ENCODE measurements at regions not wholly inside any gene's neighbourhood (a gene's known extent, or its start where the extent isn't known, plus 50 kb on each side); places are given as distances from the start of the nearest gene placed in this dataset.

DNA sequence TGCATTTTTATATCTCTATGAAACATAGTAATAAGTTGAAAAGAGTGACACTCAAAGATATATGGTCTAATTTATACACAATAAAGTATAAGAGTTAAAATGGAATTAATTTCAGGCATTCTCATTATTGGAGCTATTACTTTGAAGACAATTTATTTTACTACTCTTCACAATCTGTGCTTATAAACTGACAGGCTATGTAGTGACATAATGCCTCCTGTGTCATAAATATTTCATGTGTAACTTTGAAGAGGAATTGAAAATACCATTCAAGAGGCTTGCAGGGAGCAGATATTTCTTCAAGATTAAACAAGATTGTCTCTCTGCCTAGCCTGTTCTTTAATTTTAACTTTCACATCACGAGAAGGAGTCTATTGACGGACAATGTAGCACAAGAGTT lies 1881.5 kb upstream of the PCDH20 start:
- H3K36me3 ChIP-seq (ENCODE audit: low read length) = no peaks in the 10 kb centered on the region
- no peaks in the 10 kb centered on the region for H3F3A ChIP-seq (ENCODE audit: insufficient read depth)
- H3K9me3 ChIP-seq (ENCODE audit: insufficient read depth, low read length) = no peaks in the 10 kb centered on the region
- H3K27me3 ChIP-seq (ENCODE audit: low read length) = no peaks in the 10 kb centered on the region
- H3K9me2 ChIP-seq (replicated peaks; ENCODE audit: insufficient read depth, low read length) = no peaks in the 10 kb centered on the region
- no peak for TF ChIP-seq EZH2phosphoT487 (conservative IDR thresholded peaks at IDR 0.05; ENCODE audit: low read length)
- TF ChIP-seq, protein P1, sequence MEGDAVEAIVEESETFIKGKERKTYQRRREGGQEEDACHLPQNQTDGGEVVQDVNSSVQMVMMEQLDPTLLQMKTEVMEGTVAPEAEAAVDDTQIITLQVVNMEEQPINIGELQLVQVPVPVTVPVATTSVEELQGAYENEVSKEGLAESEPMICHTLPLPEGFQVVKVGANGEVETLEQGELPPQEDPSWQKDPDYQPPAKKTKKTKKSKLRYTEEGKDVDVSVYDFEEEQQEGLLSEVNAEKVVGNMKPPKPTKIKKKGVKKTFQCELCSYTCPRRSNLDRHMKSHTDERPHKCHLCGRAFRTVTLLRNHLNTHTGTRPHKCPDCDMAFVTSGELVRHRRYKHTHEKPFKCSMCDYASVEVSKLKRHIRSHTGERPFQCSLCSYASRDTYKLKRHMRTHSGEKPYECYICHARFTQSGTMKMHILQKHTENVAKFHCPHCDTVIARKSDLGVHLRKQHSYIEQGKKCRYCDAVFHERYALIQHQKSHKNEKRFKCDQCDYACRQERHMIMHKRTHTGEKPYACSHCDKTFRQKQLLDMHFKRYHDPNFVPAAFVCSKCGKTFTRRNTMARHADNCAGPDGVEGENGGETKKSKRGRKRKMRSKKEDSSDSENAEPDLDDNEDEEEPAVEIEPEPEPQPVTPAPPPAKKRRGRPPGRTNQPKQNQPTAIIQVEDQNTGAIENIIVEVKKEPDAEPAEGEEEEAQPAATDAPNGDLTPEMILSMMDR (IDR thresholded peaks at IDR 0.05; ENCODE audit: insufficient read depth, low read length, poor library complexity, severe bottlenecking) = no peak
- no peaks in the 10 kb centered on the region for H4K20me1 ChIP-seq (ENCODE audit: low read depth, low read length)
- H3K4me3 ChIP-seq (ENCODE audit: insufficient read depth, low read length, poor library complexity, severe bottlenecking) = no peak overlapping the region
- no peaks in the 10 kb centered on the region for H3K79me2 ChIP-seq (ENCODE audit: insufficient read depth, low read length)
- no peak overlapping the region for H2AFZ ChIP-seq (ENCODE audit: low read depth, low read length, severe bottlenecking)
- no peak overlapping the region for H3K4me2 ChIP-seq (ENCODE audit: low read depth, low read length, poor library complexity, severe bottlenecking)
- H3K27ac ChIP-seq (ENCODE audit: low read depth, low read length) = no peak overlapping the region
- H3K9ac ChIP-seq (ENCODE audit: low read length) = no peak overlapping the region

DNA sequence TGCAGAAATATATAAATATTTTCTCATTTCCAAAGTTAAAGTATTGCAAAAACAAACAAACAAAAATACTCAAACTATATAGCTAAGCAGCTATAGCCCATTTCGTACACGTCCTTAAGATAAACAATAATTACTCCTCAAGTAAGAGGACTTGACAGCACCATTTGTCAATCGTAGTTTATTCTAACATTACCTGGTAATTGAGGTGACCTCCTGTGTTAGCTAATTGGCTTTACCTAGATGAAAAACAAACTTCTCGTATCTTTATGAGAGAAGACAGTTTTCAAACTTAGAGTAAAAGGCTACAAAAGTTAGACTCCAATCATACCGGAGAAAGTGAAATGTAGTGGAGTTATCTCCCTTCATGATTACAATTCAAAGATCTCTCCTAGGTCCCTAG lies 1876.1 kb upstream of the PCDH20 start:
- TF ChIP-seq EZH2phosphoT487 (conservative IDR thresholded peaks at IDR 0.05; ENCODE audit: low read length) = no peak
- TF ChIP-seq, protein P1 (IDR thresholded peaks at IDR 0.05; ENCODE audit: insufficient read depth, low read length, poor library complexity, severe bottlenecking) = no peak
- Histone ChIP-seq H2AFZ (ENCODE audit: low read depth, low read length, severe bottlenecking) (no peak overlapping the region), H3K79me2 (ENCODE audit: insufficient read depth, low read length) (no peaks in the 10 kb centered on the region), H3K4me3 (ENCODE audit: insufficient read depth, low read length, poor library complexity, severe bottlenecking) (no peak overlapping the region), H3K4me2 (ENCODE audit: low read depth, low read length, poor library complexity, severe bottlenecking) (no peak overlapping the region), H3F3A (ENCODE audit: insufficient read depth) (no peaks in the 10 kb centered on the region), H3K27me3 (ENCODE audit: low read length) (no peaks in the 10 kb centered on the region), H4K20me1 (ENCODE audit: low read depth, low read length) (no peaks in the 10 kb centered on the region), H3K9me3 (ENCODE audit: insufficient read depth, low read length) (no peaks in the 10 kb centered on the region), H3K27ac (ENCODE audit: low read depth, low read length) (no peak overlapping the region), H3K9ac (ENCODE audit: low read length) (no peak overlapping the region), H3K36me3 (ENCODE audit: low read length) (no peaks in the 10 kb centered on the region; the same call in 1 of the 2 replicates), H3K9me2 (replicated peaks; ENCODE audit: insufficient read depth, low read length) (no peaks in the 10 kb centered on the region)

DNA sequence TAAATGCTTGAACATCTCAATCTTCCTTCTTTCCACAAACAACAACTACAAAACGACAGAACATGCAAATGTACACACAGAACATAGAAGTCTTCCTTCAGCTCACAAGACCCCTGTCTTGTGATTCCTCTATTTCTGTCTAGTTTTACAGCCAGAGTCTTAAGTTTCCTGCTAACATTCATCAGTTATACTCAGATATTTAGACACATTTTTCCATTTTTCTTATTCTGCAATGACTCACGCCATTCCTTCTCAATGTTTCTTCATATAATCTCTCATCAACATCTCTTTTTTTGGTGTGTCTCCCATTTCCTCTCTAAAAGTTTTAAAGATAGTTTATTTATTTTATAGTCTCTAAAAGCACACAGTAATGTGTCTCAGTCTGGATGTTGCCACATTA lies 1872.9 kb upstream of the PCDH20 start:
- Histone ChIP-seq H3K4me2 (ENCODE audit: low read depth, low read length, poor library complexity, severe bottlenecking) (peak overlapping the region; percentile 22), H3K79me2 (ENCODE audit: insufficient read depth, low read length) (no peaks in the 10 kb centered on the region), H3K9ac (ENCODE audit: low read length) (no peak overlapping the region), H3K27ac (ENCODE audit: low read depth, low read length) (no peak overlapping the region), H4K20me1 (ENCODE audit: low read depth, low read length) (no peaks in the 10 kb centered on the region), H3K36me3 (ENCODE audit: low read length) (no peaks in the 10 kb centered on the region; the same call in 1 of the 2 replicates), H3K4me3 (ENCODE audit: insufficient read depth, low read length, poor library complexity, severe bottlenecking) (no peak overlapping the region), H3K27me3 (ENCODE audit: low read length) (no peaks in the 10 kb centered on the region), H3F3A (ENCODE audit: insufficient read depth) (no peaks in the 10 kb centered on the region), H3K9me3 (ENCODE audit: insufficient read depth, low read length) (peaks cover 9% of the 10 kb centered on the region; the same call in 1 of the 2 replicates), H3K9me2 (replicated peaks; ENCODE audit: insufficient read depth, low read length) (no peaks in the 10 kb centered on the region), H2AFZ (ENCODE audit: low read depth, low read length, severe bottlenecking) (peak overlapping the region; percentile 65)
- no peak for TF ChIP-seq EZH2phosphoT487 (conservative IDR thresholded peaks at IDR 0.05; ENCODE audit: low read length)
- TF ChIP-seq, protein P1 (IDR thresholded peaks at IDR 0.05; ENCODE audit: insufficient read depth, low read length, poor library complexity, severe bottlenecking) = no peak

All from SU-DHL-6 (cell line).